Suppressor macrophage (primary cell): ENCODE measurements at regions not wholly inside any gene's neighbourhood (a gene's known extent, or its start where the extent isn't known, plus 50 kb on each side); places are given as distances from the start of the nearest gene placed in this dataset.

Source experiments
- DNase-seq, 4 experiments: peaks; one replicate each; pipeline ENCODE4 v3.0.0-alpha.2; 2020 to 2022

DNA sequence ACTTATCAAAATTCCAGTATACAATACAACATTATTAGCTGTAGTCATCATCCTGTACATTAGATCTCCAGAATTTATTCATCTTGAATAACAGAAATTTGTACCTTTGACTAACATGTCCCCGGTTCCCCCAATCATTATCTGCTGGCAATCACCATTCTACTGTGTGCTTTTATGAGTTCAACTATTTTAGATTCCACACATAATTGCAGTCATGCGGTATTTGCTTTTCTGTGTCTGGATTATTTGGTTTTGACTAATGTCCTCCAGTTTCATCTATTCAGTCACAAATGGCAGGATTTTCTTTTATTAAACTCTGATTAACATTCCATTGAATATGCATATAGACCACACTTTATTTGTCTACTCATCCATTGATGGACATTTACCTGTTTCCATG is 530.7 kb upstream of the SLITRK1 start:
- DNase-seq, result no peak

- DNase-seq, result no peak
Observed at GRCh38 chr13:84405286-84405685, 523.0 kb upstream of the SLITRK1 start.

DNA sequence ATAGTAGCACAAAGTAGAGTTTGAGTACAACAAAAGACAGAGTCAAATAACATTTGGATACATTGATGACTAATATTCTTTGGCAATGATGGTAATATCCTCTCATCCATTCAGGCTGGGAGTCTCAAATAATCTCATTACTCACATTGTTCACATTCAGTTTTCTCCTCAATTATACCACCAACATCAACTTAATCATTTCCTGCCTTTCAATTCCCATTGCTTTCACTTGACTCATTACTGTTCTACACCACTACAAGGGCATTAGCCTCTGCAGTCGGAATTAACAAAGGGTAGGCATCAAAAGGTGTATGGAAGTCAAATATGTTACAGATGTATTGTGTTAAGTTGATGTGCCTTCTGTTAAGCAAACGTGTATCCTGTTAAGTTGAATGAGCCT is 518.4 kb upstream of the SLITRK1 start:
- DNase-seq, result no peak

- no peak for DNase-seq
Observed at GRCh38 chr13:84399320-84400085, 517.2 kb upstream of the SLITRK1 start.

- DNase-seq, result no peak
Observed at GRCh38 chr13:84393981-84394625, 511.8 kb upstream of the SLITRK1 start.

GRCh38 chr13:84380866-84381265 is 498.6 kb upstream of the SLITRK1 start:
- DNase-seq, result no peak

DNA sequence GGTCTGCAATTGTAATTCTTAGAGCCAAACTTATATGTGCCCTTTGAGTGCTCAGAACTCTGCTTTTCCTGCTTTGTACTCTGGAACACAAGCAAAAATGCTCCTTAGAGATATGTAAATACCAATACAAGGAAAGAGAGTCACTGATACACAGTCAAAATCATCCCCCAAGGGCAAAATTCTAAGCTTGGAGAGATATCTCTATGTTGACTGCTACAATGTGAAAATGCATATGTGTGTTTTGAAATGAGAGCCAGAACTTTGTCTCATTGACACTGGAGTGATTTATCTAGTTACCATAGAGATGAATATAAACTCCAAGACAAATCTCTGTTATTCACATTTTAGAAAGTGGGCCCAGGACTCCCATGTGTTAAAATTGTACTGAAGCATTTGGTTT is 494.8 kb upstream of the SLITRK1 start:
- DNase-seq, result no peak

GRCh38 chr13:84366506-84366905 is 484.2 kb upstream of the SLITRK1 start:
- no peak for DNase-seq

DNA sequence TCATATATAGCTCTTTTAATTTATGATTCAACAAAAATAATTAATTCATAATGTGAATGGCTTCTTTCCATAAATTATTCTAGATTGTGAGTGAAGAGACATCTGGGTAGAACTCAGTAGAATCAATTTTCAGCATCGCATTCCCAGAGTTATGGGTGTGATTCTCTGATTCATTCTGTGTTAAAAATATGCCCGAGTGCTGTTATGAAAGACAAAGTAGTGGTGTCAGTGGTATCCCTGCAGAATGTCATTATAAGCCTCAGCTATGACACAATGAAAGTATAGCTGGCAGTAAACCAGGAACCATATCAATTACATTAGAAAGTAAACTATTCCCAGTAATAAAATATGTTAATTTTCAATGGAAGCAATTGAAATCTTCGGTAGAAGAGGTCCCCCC is 480.5 kb upstream of the SLITRK1 start:
- no peak for DNase-seq

DNA sequence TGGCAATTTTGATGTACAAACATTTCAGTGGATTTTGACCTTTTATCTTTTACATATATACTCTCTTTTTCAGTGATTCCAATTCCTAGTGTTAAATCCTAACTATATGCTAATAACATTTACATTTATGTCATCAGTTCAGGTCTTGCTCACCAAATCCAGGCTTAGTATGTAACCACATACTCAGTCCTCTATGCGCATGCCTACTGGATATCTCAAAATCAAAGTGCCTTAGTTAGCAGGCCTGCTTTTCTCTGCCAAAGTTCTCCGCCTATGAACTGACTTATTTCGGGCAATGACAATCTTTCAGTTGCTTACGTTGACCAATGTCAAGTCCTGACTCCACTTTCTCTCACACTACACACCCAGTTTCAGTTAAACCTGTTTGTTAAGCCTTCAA is 478.5 kb upstream of the SLITRK1 start:
- no peak for DNase-seq

GRCh38 chr13:84358601-84359000 is 476.3 kb upstream of the SLITRK1 start:
- DNase-seq, result no peak

GRCh38 chr13:84352946-84353345 is 470.7 kb upstream of the SLITRK1 start:
- DNase-seq, result no peak

- DNase-seq, result no peak
Observed at GRCh38 chr13:84339456-84339855, 457.2 kb upstream of the SLITRK1 start.

DNA sequence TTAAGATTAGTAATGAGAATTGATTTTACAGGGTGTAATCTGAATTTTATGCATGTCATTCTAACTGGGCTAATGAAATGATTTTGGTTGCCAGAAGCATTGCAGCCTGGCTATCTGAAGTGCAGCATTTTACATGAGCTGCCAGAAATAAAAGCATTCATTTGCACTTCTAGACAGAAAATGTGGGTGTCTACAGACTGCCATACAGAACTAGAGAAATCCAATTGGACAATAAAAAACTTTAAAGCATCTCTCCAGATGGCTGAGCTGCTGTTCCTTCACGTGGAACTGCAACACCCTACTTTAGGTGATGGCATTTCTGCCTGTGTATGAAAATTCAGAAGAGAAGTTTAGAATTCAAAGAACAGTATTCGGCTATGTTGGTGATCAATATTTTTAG is 450.1 kb upstream of the SLITRK1 start:
- DNase-seq, result no peak

- DNase-seq, result no peak
Observed at GRCh38 chr13:84315527-84315926, 433.3 kb upstream of the SLITRK1 start.

- DNase-seq, result no peak
Observed at GRCh38 chr13:84303035-84303434, 420.8 kb upstream of the SLITRK1 start.

GRCh38 chr13:84297251-84297650 is 415.0 kb upstream of the SLITRK1 start:
- no peak for DNase-seq

- DNase-seq, result no peak
Observed at GRCh38 chr13:84296401-84296800, 414.1 kb upstream of the SLITRK1 start.

DNA sequence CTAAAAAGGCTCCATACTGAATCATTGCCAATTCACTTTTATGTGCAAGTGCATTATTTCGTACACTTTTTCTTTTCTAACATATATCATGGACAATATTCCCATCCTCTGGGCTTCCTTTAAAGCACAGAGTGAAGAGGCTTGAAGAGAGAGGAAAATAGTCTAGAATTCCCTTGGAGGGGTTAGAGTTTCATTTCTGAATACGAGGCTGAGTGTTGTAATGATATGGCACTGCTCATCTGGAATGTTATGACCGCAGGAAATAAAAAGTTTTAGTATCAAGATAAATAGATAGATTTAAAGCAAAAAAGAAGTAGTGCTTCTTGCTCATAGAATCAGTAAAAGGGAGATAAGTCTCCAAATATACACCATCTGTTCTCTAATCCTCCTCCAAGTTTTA is 412.3 kb upstream of the SLITRK1 start:
- DNase-seq, result no peak

GRCh38 chr13:84290386-84290785 is 408.1 kb upstream of the SLITRK1 start:
- no peak for DNase-seq

DNA sequence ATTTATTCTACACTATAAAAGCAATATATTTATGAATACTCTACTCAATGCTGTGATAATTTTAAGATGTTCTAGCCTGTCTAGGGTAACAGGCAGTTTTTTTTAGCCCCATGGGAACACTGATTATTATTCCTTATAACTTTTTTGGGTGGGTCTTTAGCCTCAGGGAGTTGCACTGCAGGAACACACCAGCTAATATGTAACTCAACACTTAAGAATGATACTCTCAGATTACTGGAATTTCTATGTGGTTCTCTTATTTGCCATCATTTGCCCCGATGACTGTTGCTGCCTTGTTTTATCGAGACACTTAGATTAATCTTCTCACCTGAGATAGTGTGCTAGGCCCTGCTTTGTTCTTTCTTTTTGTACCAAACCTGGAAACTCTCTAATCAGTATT is 396.9 kb upstream of the SLITRK1 start:
- DNase-seq, result no peak

GRCh38 chr13:84272877-84273562 is 390.7 kb upstream of the SLITRK1 start:
- DNase-seq, result no peak

- no peak for DNase-seq
Observed at GRCh38 chr13:84265257-84265764, 383.0 kb upstream of the SLITRK1 start.
